ENCODE measurements at regions not wholly inside any gene's neighbourhood (a gene's known extent, or its start where the extent isn't known, plus 50 kb on each side); places are given as distances from the start of the nearest gene placed in this dataset.

DNA sequence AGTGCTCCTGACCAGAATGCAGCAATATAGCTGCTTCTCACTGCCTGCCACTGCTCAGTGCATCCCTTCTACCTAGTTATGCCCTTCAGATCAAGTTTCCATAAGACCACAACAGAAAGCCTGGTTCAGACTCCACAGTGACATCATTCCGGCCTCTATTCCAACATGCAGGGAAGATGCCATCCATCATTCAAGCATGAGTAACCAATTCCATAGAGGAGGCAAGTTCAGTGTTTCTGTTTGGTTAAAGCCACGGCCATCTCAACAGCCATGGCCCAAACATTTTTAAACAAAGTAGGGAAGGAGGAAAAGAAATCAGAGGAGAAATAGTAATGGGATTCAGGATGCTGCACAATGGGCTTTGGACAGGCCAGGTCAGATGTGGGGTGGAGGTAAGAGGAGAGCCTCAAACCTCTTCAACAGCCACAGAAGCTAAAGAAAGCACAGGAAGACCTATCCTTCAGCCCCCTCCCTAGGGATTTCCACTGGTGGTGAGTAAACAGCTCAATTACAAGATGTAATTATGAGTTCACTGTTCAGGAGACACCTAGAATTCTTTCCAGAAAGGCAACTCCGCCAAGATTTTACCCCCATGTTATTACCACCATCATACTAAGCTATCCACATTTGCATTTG is 484.9 kb downstream of the SETD4 start:
- no peak for TF ChIP-seq CTCF (IDR thresholded peaks at IDR 0.05)
- no peak for TF ChIP-seq POLR2A (IDR thresholded peaks at IDR 0.05)

Measured in adrenal gland (tissue), 5 donors.